ENCODE measurements at regions not wholly inside any gene's neighbourhood (a gene's known extent, or its start where the extent isn't known, plus 50 kb on each side); places are given as distances from the start of the nearest gene placed in this dataset.

DNA sequence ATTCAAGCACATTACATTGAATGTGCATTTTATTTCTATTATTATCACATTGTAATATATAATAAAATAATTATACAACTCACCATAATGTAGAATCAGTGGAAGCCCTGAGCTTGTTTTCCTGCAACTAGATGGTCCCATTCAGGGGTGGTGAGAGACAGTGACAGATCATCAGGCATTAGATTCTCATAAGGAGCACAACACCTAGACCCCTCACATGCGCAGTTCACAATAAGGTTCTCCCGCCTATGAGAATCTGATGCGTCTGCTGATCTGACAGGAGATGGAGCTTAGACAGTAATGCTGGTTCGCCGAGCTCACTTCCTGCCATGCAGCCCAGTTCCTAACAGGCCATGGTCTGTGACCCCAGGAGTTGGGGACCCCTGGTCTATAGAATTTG, 96.7 kb upstream of the RBBP6 start:
- Histone ChIP-seq H2AFZ (ENCODE audit: low read length) (no peak overlapping the region), H3K27me3 (replicated peaks in 1 of 4; ENCODE audit: control insufficient read depth in 3 of 4, extremely low read depth in 1 of 4, insufficient read depth in 3 of 4, low read length in 3 of 4) (no peaks in the 10 kb centered on the region), H3K27ac (ENCODE audit: low read depth, low read length) (no peak overlapping the region), H3K56ac (replicated peaks; ENCODE audit: insufficient read length, low read depth, low read length) (no peak overlapping the region), H4K20me1 (replicated peaks in 1 of 2; ENCODE audit: control insufficient read depth in 1 of 2, insufficient read depth in 2 of 2, low read length in 2 of 2) (no peaks in the 10 kb centered on the region), H2BK120ac (replicated peaks; ENCODE audit: low read depth, low read length) (no peak overlapping the region), H3K9ac (replicated peaks in 1 of 4; ENCODE audit: extremely low read depth in 1 of 4, low read depth in 3 of 4, low read length in 3 of 4) (no peak overlapping the region), H4K8ac (ENCODE audit: extremely low read depth, insufficient read depth, low read length) (no peak overlapping the region), H3K36me3 (ENCODE audit: control insufficient read depth in 2 of 4, insufficient read depth in 4 of 4, low read length in 3 of 4) (no peaks in the 10 kb centered on the region), H3K18ac (ENCODE audit: extremely low read depth, low read length) (no peak overlapping the region), H4K5ac (ENCODE audit: insufficient read length, low read depth, low read length) (no peak overlapping the region), H2BK12ac (ENCODE audit: low read depth, low read length) (no peak overlapping the region), H3K14ac (ENCODE audit: insufficient read length) (no peak overlapping the region), H4K91ac (replicated peaks; ENCODE audit: insufficient read length, low read length) (no peak overlapping the region), H3K23ac (ENCODE audit: insufficient read length) (no peak overlapping the region), H3K4me1 (replicated peaks in 1 of 4; ENCODE audit: control insufficient read depth in 3 of 4, insufficient read depth in 4 of 4, low read length in 3 of 4) (no peaks in the 10 kb centered on the region; a peak in 2 of 7 replicates), H3K79me2 (ENCODE audit: control insufficient read depth in 1 of 2, insufficient read depth in 2 of 2, low read length in 2 of 2) (no peaks in the 10 kb centered on the region), H3K23me2 (ENCODE audit: low read depth, low read length) (no peaks in the 10 kb centered on the region), H2AK5ac (ENCODE audit: low read depth, low read length) (no peak overlapping the region), H3K9me3 (ENCODE audit: insufficient read depth in 2 of 2, low read depth in 1 of 2, low read length in 1 of 2) (peaks cover 9 to 12% of the 10 kb centered on the region in 2 experiments), H3K4ac (replicated peaks; ENCODE audit: insufficient read length, low read depth, low read length) (no peak overlapping the region), H3K79me1 (ENCODE audit: low read depth, low read length) (no peaks in the 10 kb centered on the region), H3K4me3 (ENCODE audit: extremely low read depth in 1 of 4, insufficient read depth in 2 of 4, low read depth in 3 of 4, low read length in 4 of 4) (no peak overlapping the region), H2BK20ac (ENCODE audit: low read length) (no peak overlapping the region), H2BK5ac (ENCODE audit: low read depth, low read length) (no peak overlapping the region), H2BK15ac (ENCODE audit: low read length) (no peak overlapping the region), H3K4me2 (ENCODE audit: insufficient read depth in 1 of 2, low read depth in 2 of 2, low read length in 2 of 2) (no peak overlapping the region)
- FAIRE-seq: no peak
- ChIA-PET CTCF (ENCODE audit: partially characterized antibody) (interaction anchor here (0.6 to 1.9 kb wide), 5 partner anchors 16 to 838 kb away, joined by 3 to 4 read pairs (median 3); no protein-coding TSS in a partner anchor), POLR2A (ENCODE audit: partially characterized antibody) (no interaction called here)
- 88% methylated on average over 5 of the region's 5 CpGs; no CpG with 5 or more reads in 1 of the 2 experiments for WGBS, 2 experiments (ENCODE audit: extremely low coverage in 1 of 2, insufficient coverage in 1 of 2, insufficient read length in 1 of 2, insufficient replicate concordance in 2 of 2, low coverage in 1 of 2, low lambda C conversion rate in 2 of 2, missing lambda C conversion rate in 1 of 2)
- no peak for DNase-seq (ENCODE audit: low read depth in 1 of 2, low spot score in 2 of 2)
- TF ChIP-seq SIRT6 (IDR thresholded peaks at IDR 0.05; ENCODE audit: low read length): no peak
- no peak for TF ChIP-seq BACH1 (IDR thresholded peaks at IDR 0.05; ENCODE audit: low read length)
- TF ChIP-seq CTBP2 (IDR thresholded peaks at IDR 0.05; ENCODE audit: borderline replicate concordance, insufficient read depth, insufficient read length, low read length): no peak
- no peak for TF ChIP-seq HDAC6 (IDR thresholded peaks at IDR 0.05; ENCODE audit: low read depth, low read length)
- no peak for TF ChIP-seq CBX8 (IDR thresholded peaks at IDR 0.05; ENCODE audit: borderline replicate concordance, low read depth, low read length)
- TF ChIP-seq CBX5 (IDR thresholded peaks at IDR 0.05; ENCODE audit: low read depth, low read length): no peak
- TF ChIP-seq EZH2 (IDR thresholded peaks at IDR 0.05; ENCODE audit: low read depth, low read length, severe bottlenecking): no peak
- TF ChIP-seq GABPA (IDR thresholded peaks at IDR 0.05; ENCODE audit: borderline replicate concordance, insufficient read depth, low read length): no peak
- TF ChIP-seq, protein P1, sequence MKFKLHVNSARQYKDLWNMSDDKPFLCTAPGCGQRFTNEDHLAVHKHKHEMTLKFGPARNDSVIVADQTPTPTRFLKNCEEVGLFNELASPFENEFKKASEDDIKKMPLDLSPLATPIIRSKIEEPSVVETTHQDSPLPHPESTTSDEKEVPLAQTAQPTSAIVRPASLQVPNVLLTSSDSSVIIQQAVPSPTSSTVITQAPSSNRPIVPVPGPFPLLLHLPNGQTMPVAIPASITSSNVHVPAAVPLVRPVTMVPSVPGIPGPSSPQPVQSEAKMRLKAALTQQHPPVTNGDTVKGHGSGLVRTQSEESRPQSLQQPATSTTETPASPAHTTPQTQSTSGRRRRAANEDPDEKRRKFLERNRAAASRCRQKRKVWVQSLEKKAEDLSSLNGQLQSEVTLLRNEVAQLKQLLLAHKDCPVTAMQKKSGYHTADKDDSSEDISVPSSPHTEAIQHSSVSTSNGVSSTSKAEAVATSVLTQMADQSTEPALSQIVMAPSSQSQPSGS (IDR thresholded peaks at IDR 0.05; ENCODE audit: low read length): no peak
- TF ChIP-seq CEBPB (IDR thresholded peaks at IDR 0.05; ENCODE audit: low read depth, low read length): no peak
- TF ChIP-seq, protein P2, sequence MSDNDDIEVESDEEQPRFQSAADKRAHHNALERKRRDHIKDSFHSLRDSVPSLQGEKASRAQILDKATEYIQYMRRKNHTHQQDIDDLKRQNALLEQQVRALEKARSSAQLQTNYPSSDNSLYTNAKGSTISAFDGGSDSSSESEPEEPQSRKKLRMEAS (IDR thresholded peaks at IDR 0.05): no peak
- TF ChIP-seq CHD1 (IDR thresholded peaks at IDR 0.05; ENCODE audit: low read depth, low read length): no peak
- no peak for TF ChIP-seq MAFK (IDR thresholded peaks at IDR 0.05; ENCODE audit: low read depth, low read length)
- no peak for TF ChIP-seq YY1 (IDR thresholded peaks at IDR 0.05; ENCODE audit: low read depth, low read length)

All from H1 (cell line).